ENCODE measurements at regions not wholly inside any gene's neighbourhood (a gene's known extent, or its start where the extent isn't known, plus 50 kb on each side); places are given as distances from the start of the nearest gene placed in this dataset.

DNA sequence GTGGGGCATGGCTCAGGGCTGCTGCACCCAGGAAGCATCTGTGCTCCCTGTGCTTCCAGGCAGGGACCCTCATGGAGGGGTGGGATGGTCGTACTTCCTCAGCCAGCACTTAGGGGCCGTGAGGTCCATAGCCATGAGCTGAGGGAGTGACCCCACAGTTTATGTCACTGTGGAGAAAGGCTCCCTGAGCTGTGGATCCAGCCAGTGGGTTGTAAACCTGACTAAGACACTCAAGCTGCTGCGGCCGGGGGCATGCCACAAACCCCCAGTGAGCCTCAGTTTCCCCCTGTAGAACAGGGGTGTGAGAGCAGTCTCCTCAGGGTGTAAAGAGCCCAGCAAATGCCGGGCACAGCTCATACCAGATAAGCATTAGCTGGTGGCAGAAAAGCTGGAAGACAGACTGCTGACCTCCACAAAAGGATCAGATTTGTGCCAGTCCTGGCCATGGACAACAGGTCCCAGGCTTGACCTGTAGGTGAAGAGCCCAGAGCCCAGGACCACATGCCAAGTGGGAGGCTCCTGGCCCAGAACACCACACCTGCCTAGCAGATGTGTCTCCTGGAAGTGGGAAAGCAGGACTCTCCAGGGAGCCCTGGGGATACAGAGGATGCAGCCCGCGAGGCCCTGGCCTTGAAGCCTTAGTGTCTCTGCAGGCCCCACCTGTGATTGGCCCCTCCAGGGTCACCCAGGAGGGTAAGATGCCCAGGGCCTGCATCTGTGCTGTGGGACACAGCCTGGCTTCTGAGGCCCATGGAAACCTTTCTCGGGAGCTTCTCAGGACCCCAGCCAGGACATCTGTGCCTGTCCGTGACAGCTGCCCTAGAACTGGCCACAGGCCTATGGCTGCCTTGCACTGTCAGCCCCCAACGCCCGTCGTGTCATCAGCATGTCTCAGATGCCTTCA, 78.1 kb upstream of the RET start:
- Mint-ChIP-seq H3K9me3 (no peaks in the 10 kb centered on the region; a peak in 2 of 5 replicates), H3K27me3 (ENCODE audit: low read depth) (no peaks in the 10 kb centered on the region; the same call in none of the 2 replicates), H3K36me3 (ENCODE audit: insufficient read depth in 1 of 3, low read depth in 3 of 3) (no peaks in the 10 kb centered on the region), H3K27ac (no peak overlapping the region), H3K4me1 (no peaks in the 10 kb centered on the region), H3K4me3 (no peak overlapping the region)
- Histone ChIP-seq H2AK5ac (ENCODE audit: insufficient read length, low read length) (no peak overlapping the region), H3K79me2 (ENCODE audit: insufficient read depth, low read length) (no peaks in the 10 kb centered on the region), H3K23ac (ENCODE audit: insufficient read length, low read depth, low read length) (no peak overlapping the region), H3K9ac (ENCODE audit: extremely low read depth, insufficient read length, low read length) (no peak overlapping the region), H3K4me1 (ENCODE audit: insufficient read depth, low read length) (no peaks in the 10 kb centered on the region), H2AFZ (ENCODE audit: low read length) (no peak overlapping the region), H3K27ac (ENCODE audit: insufficient read length, low read depth, low read length) (no peak overlapping the region), H2BK15ac (ENCODE audit: low read depth, low read length) (no peak overlapping the region), H3T11ph (ENCODE audit: low read length) (no peak overlapping the region), H3K14ac (ENCODE audit: insufficient read depth, low read length) (no peak overlapping the region; the same call in 1 of the 2 replicates), H3K18ac (ENCODE audit: insufficient read length, low read depth, low read length) (no peak overlapping the region), H2BK120ac (ENCODE audit: low read depth, low read length, poor library complexity, severe bottlenecking) (no peak overlapping the region), H2BK12ac (ENCODE audit: insufficient read length, low read depth, low read length) (no peak overlapping the region), H3K23me2 (ENCODE audit: insufficient read length, low read depth, low read length, poor library complexity, severe bottlenecking) (no peaks in the 10 kb centered on the region), H4K8ac (replicated peaks; ENCODE audit: insufficient read length, low read depth, low read length) (no peak overlapping the region), H4K20me1 (ENCODE audit: control insufficient read depth, insufficient read depth, insufficient read length) (no peaks in the 10 kb centered on the region), H3K4ac (ENCODE audit: low read depth, low read length) (no peak overlapping the region), H3K27me3 (ENCODE audit: insufficient read depth, low read length) (no peaks in the 10 kb centered on the region), H2BK5ac (ENCODE audit: insufficient read length, low read length) (no peak overlapping the region), H4K5ac (ENCODE audit: insufficient read length, low read depth, low read length) (no peak overlapping the region), H2BK20ac (ENCODE audit: low read depth, low read length, poor library complexity, severe bottlenecking) (no peak overlapping the region), H3K56ac (ENCODE audit: insufficient read length, low read depth, low read length) (no peak overlapping the region), H4K91ac (ENCODE audit: insufficient read length, low read depth, low read length) (no peak overlapping the region), H3K4me2 (ENCODE audit: insufficient read depth, insufficient read length, low read length) (no peak overlapping the region), H3K79me1 (ENCODE audit: insufficient read depth, low read depth, low read length, poor library complexity, severe bottlenecking) (no peaks in the 10 kb centered on the region), H3K9me3 (ENCODE audit: control insufficient read depth, low read depth, low read length) (no peaks in the 10 kb centered on the region)
- TF ChIP-seq, protein P1, sequence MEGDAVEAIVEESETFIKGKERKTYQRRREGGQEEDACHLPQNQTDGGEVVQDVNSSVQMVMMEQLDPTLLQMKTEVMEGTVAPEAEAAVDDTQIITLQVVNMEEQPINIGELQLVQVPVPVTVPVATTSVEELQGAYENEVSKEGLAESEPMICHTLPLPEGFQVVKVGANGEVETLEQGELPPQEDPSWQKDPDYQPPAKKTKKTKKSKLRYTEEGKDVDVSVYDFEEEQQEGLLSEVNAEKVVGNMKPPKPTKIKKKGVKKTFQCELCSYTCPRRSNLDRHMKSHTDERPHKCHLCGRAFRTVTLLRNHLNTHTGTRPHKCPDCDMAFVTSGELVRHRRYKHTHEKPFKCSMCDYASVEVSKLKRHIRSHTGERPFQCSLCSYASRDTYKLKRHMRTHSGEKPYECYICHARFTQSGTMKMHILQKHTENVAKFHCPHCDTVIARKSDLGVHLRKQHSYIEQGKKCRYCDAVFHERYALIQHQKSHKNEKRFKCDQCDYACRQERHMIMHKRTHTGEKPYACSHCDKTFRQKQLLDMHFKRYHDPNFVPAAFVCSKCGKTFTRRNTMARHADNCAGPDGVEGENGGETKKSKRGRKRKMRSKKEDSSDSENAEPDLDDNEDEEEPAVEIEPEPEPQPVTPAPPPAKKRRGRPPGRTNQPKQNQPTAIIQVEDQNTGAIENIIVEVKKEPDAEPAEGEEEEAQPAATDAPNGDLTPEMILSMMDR (conservative IDR thresholded peaks at IDR 0.05) = no peak
- no CpG with 5 or more reads among the region's 12 CpGs for WGBS (ENCODE audit: extremely low coverage, insufficient read length, low lambda C conversion rate)
- DNase-seq = no peak

Measured in H9 (cell line).